ENCODE measurements at regions not wholly inside any gene's neighbourhood (a gene's known extent, or its start where the extent isn't known, plus 50 kb on each side); places are given as distances from the start of the nearest gene placed in this dataset.
"Not testable (repeated sequence)": the region's sequence is repeated elsewhere in the genome, so short reads cannot be mapped to it uniquely, and the experiment has no call there.

- not testable (repeated sequence) for H3K9me3 ChIP-seq (ENCODE audit: control insufficient read depth in 4 of 4, low read length in 3 of 4); H3K36me3 ChIP-seq (ENCODE audit: control insufficient read depth in 4 of 4, insufficient read depth in 3 of 4, low read depth in 1 of 4, low read length in 3 of 4); H3K9ac ChIP-seq (ENCODE audit: low read depth in 1 of 2, low read length in 2 of 2); H3K4me3 ChIP-seq (ENCODE audit: low read depth in 1 of 3, low read length in 3 of 3); DNase-seq (ENCODE audit: low spot score); H3K27ac ChIP-seq (ENCODE audit: low read depth in 1 of 2, low read length in 2 of 2); H3K27me3 ChIP-seq (ENCODE audit: control insufficient read depth in 4 of 4, insufficient read depth in 4 of 4, low read length in 3 of 4); H3K4me1 ChIP-seq (ENCODE audit: control insufficient read depth in 4 of 4, insufficient read depth in 4 of 4, low read length in 3 of 4)
- WGBS: no CpG with 5 or more reads among the region's 8 CpGs
These were observed 120.9 kb downstream of the NPIPA7 start for GRCh38 chr16:16499875-16500274.

GRCh38 chr16:16507041-16507440 lies 128.1 kb downstream of the NPIPA7 start:
- no CpG with 5 or more reads among the region's 1 CpG for WGBS

GRCh38 chr16:16508344-16508743 lies 129.4 kb downstream of the NPIPA7 start:
- not testable (repeated sequence) for H3K9ac ChIP-seq (ENCODE audit: low read depth in 1 of 2, low read length in 2 of 2); H3K4me1 ChIP-seq (ENCODE audit: control insufficient read depth in 4 of 4, insufficient read depth in 4 of 4, low read length in 3 of 4); H3K27ac ChIP-seq (ENCODE audit: low read depth in 1 of 2, low read length in 2 of 2); H3K36me3 ChIP-seq (ENCODE audit: control insufficient read depth in 4 of 4, insufficient read depth in 3 of 4, low read depth in 1 of 4, low read length in 3 of 4); H3K27me3 ChIP-seq (ENCODE audit: control insufficient read depth in 4 of 4, insufficient read depth in 4 of 4, low read length in 3 of 4); H3K4me3 ChIP-seq (ENCODE audit: low read depth in 1 of 3, low read length in 3 of 3); H3K9me3 ChIP-seq (ENCODE audit: control insufficient read depth in 4 of 4, low read length in 3 of 4); DNase-seq (ENCODE audit: low spot score)
- WGBS: no CpG with 5 or more reads among the region's 2 CpGs

More at GRCh38 chr16:16507041-16507440, 128.1 kb downstream of the NPIPA7 start:
- H3K36me3 ChIP-seq (ENCODE audit: control insufficient read depth in 4 of 4, insufficient read depth in 3 of 4, low read depth in 1 of 4, low read length in 3 of 4); H3K9me3 ChIP-seq (ENCODE audit: control insufficient read depth in 4 of 4, low read length in 3 of 4); DNase-seq (ENCODE audit: low spot score); H3K4me1 ChIP-seq (ENCODE audit: control insufficient read depth in 4 of 4, insufficient read depth in 4 of 4, low read length in 3 of 4); H3K9ac ChIP-seq (ENCODE audit: low read depth in 1 of 2, low read length in 2 of 2); H3K27me3 ChIP-seq (ENCODE audit: control insufficient read depth in 4 of 4, insufficient read depth in 4 of 4, low read length in 3 of 4); H3K27ac ChIP-seq (ENCODE audit: low read depth in 1 of 2, low read length in 2 of 2); H3K4me3 ChIP-seq (ENCODE audit: low read depth in 1 of 3, low read length in 3 of 3): not testable (repeated sequence)

GRCh38 chr16:16519395-16519794 lies 140.5 kb downstream of the NPIPA7 start:
- DNase-seq (ENCODE audit: low spot score); H3K4me3 ChIP-seq (ENCODE audit: low read depth in 1 of 3, low read length in 3 of 3); H3K36me3 ChIP-seq (ENCODE audit: control insufficient read depth in 4 of 4, insufficient read depth in 3 of 4, low read depth in 1 of 4, low read length in 3 of 4); H3K9ac ChIP-seq (ENCODE audit: low read depth in 1 of 2, low read length in 2 of 2); H3K27me3 ChIP-seq (ENCODE audit: control insufficient read depth in 4 of 4, insufficient read depth in 4 of 4, low read length in 3 of 4); H3K9me3 ChIP-seq (ENCODE audit: control insufficient read depth in 4 of 4, low read length in 3 of 4); H3K27ac ChIP-seq (ENCODE audit: low read depth in 1 of 2, low read length in 2 of 2); H3K4me1 ChIP-seq (ENCODE audit: control insufficient read depth in 4 of 4, insufficient read depth in 4 of 4, low read length in 3 of 4): not testable (repeated sequence)

GRCh38 chr16:16521239-16522002 lies 142.5 kb downstream of the NPIPA7 start:
- not testable (repeated sequence) for H3K27ac ChIP-seq (ENCODE audit: low read depth in 1 of 2, low read length in 2 of 2); H3K9ac ChIP-seq (ENCODE audit: low read depth in 1 of 2, low read length in 2 of 2); H3K36me3 ChIP-seq (ENCODE audit: control insufficient read depth in 4 of 4, insufficient read depth in 3 of 4, low read depth in 1 of 4, low read length in 3 of 4); H3K9me3 ChIP-seq (ENCODE audit: control insufficient read depth in 4 of 4, low read length in 3 of 4); H3K4me1 ChIP-seq (ENCODE audit: control insufficient read depth in 4 of 4, insufficient read depth in 4 of 4, low read length in 3 of 4); H3K4me3 ChIP-seq (ENCODE audit: low read depth in 1 of 3, low read length in 3 of 3); DNase-seq (ENCODE audit: low spot score); H3K27me3 ChIP-seq (ENCODE audit: control insufficient read depth in 4 of 4, insufficient read depth in 4 of 4, low read length in 3 of 4)
- WGBS: 100% methylated on average over 1 of the region's 12 CpGs

GRCh38 chr16:16526998-16527397 lies 148.1 kb downstream of the NPIPA7 start:
- not testable (repeated sequence) for H3K4me1 ChIP-seq (ENCODE audit: control insufficient read depth in 4 of 4, insufficient read depth in 4 of 4, low read length in 3 of 4); H3K4me3 ChIP-seq (ENCODE audit: low read depth in 1 of 3, low read length in 3 of 3); H3K27ac ChIP-seq (ENCODE audit: low read depth in 1 of 2, low read length in 2 of 2); H3K9ac ChIP-seq (ENCODE audit: low read depth in 1 of 2, low read length in 2 of 2); DNase-seq (ENCODE audit: low spot score); H3K36me3 ChIP-seq (ENCODE audit: control insufficient read depth in 4 of 4, insufficient read depth in 3 of 4, low read depth in 1 of 4, low read length in 3 of 4); H3K9me3 ChIP-seq (ENCODE audit: control insufficient read depth in 4 of 4, low read length in 3 of 4); H3K27me3 ChIP-seq (ENCODE audit: control insufficient read depth in 4 of 4, insufficient read depth in 4 of 4, low read length in 3 of 4)
- 75% methylated on average over 4 of the region's 13 CpGs for WGBS

- DNase-seq (ENCODE audit: low spot score); H3K9me3 ChIP-seq (ENCODE audit: control insufficient read depth in 4 of 4, low read length in 3 of 4); H3K4me3 ChIP-seq (ENCODE audit: low read depth in 1 of 3, low read length in 3 of 3); H3K36me3 ChIP-seq (ENCODE audit: control insufficient read depth in 4 of 4, insufficient read depth in 3 of 4, low read depth in 1 of 4, low read length in 3 of 4); H3K9ac ChIP-seq (ENCODE audit: low read depth in 1 of 2, low read length in 2 of 2); H3K27me3 ChIP-seq (ENCODE audit: control insufficient read depth in 4 of 4, insufficient read depth in 4 of 4, low read length in 3 of 4); H3K4me1 ChIP-seq (ENCODE audit: control insufficient read depth in 4 of 4, insufficient read depth in 4 of 4, low read length in 3 of 4); H3K27ac ChIP-seq (ENCODE audit: low read depth in 1 of 2, low read length in 2 of 2): not testable (repeated sequence)
- WGBS: 49% methylated on average over 1 of the region's 5 CpGs
These were observed 151.8 kb downstream of the NPIPA7 start for GRCh38 chr16:16530744-16531143.

GRCh38 chr16:16535565-16535964 lies 156.6 kb downstream of the NPIPA7 start:
- 56% methylated on average over 3 of the region's 4 CpGs for WGBS
- DNase-seq (ENCODE audit: low spot score); H3K4me3 ChIP-seq (ENCODE audit: low read depth in 1 of 3, low read length in 3 of 3); H3K9ac ChIP-seq (ENCODE audit: low read depth in 1 of 2, low read length in 2 of 2); H3K27me3 ChIP-seq (ENCODE audit: control insufficient read depth in 4 of 4, insufficient read depth in 4 of 4, low read length in 3 of 4); H3K27ac ChIP-seq (ENCODE audit: low read depth in 1 of 2, low read length in 2 of 2); H3K36me3 ChIP-seq (ENCODE audit: control insufficient read depth in 4 of 4, insufficient read depth in 3 of 4, low read depth in 1 of 4, low read length in 3 of 4); H3K4me1 ChIP-seq (ENCODE audit: control insufficient read depth in 4 of 4, insufficient read depth in 4 of 4, low read length in 3 of 4); H3K9me3 ChIP-seq (ENCODE audit: control insufficient read depth in 4 of 4, low read length in 3 of 4): not testable (repeated sequence)

- not testable (repeated sequence) for H3K36me3 ChIP-seq (ENCODE audit: control insufficient read depth in 4 of 4, insufficient read depth in 3 of 4, low read depth in 1 of 4, low read length in 3 of 4); H3K9me3 ChIP-seq (ENCODE audit: control insufficient read depth in 4 of 4, low read length in 3 of 4); H3K4me3 ChIP-seq (ENCODE audit: low read depth in 1 of 3, low read length in 3 of 3); H3K4me1 ChIP-seq (ENCODE audit: control insufficient read depth in 4 of 4, insufficient read depth in 4 of 4, low read length in 3 of 4); DNase-seq (ENCODE audit: low spot score); H3K27me3 ChIP-seq (ENCODE audit: control insufficient read depth in 4 of 4, insufficient read depth in 4 of 4, low read length in 3 of 4); H3K9ac ChIP-seq (ENCODE audit: low read depth in 1 of 2, low read length in 2 of 2); H3K27ac ChIP-seq (ENCODE audit: low read depth in 1 of 2, low read length in 2 of 2)
- 95% methylated on average over 3 of the region's 3 CpGs for WGBS
These were observed 157.2 kb downstream of the NPIPA7 start for GRCh38 chr16:16536151-16536550.

All from liver (tissue), 6 donors.